HG03159 (cell line): ENCODE measurements at regions not wholly inside any gene's neighbourhood (a gene's known extent, or its start where the extent isn't known, plus 50 kb on each side); places are given as distances from the start of the nearest gene placed in this dataset.

Source experiments
- ATAC-seq: cut with Tn5 transposase; IDR thresholded peaks from one replicate; pipeline ENCODE4 v1.9.1; 2021; ENCODE audit warnings: mild to moderate bottlenecking, moderate library complexity; ENCODE audit not compliant: unreplicated experiment

- ATAC-seq = no peak
These were observed 370.2 kb downstream of the EN1 start for GRCh38 chr2:118477111-118477862.

- no peak for ATAC-seq
These were observed 371.7 kb downstream of the EN1 start for GRCh38 chr2:118475622-118476205.

GRCh38 chr2:118474541-118474920, 372.9 kb downstream of the EN1 start:
- no peak for ATAC-seq

GRCh38 chr2:118473846-118474540, 373.5 kb downstream of the EN1 start:
- ATAC-seq = no peak

GRCh38 chr2:118473241-118473640, 374.2 kb downstream of the EN1 start:
- no peak for ATAC-seq

GRCh38 chr2:118470297-118470696, 377.2 kb downstream of the EN1 start:
- no peak for ATAC-seq

- ATAC-seq = no peak
These were observed 378.3 kb downstream of the EN1 start for GRCh38 chr2:118469103-118469502.

GRCh38 chr2:118464546-118465265, 376.4 kb downstream of the INSIG2 start:
- ATAC-seq = no peak

GRCh38 chr2:118464046-118464445, 375.8 kb downstream of the INSIG2 start:
- ATAC-seq = no peak

- ATAC-seq = no peak
These were observed 372.2 kb downstream of the INSIG2 start for GRCh38 chr2:118460425-118460824.

- no peak for ATAC-seq
These were observed 371.2 kb downstream of the INSIG2 start for GRCh38 chr2:118459426-118459825.

GRCh38 chr2:118457951-118458350, 369.7 kb downstream of the INSIG2 start:
- ATAC-seq = no peak

GRCh38 chr2:118449401-118449800, 361.1 kb downstream of the INSIG2 start:
- ATAC-seq = no peak

GRCh38 chr2:118443596-118443995, 355.3 kb downstream of the INSIG2 start:
- ATAC-seq = no peak

- no peak for ATAC-seq
These were observed 354.8 kb downstream of the INSIG2 start for GRCh38 chr2:118442996-118443553.

- ATAC-seq = no peak
These were observed 353.8 kb downstream of the INSIG2 start for GRCh38 chr2:118442046-118442445.

GRCh38 chr2:118440404-118441098, 352.3 kb downstream of the INSIG2 start:
- ATAC-seq = no peak

- no peak for ATAC-seq
These were observed 349.2 kb downstream of the INSIG2 start for GRCh38 chr2:118437501-118437900.

- ATAC-seq = no peak
These were observed 343.7 kb downstream of the INSIG2 start for GRCh38 chr2:118431997-118432396.

GRCh38 chr2:118431586-118431985, 343.3 kb downstream of the INSIG2 start:
- ATAC-seq = no peak

- ATAC-seq = no peak
These were observed 342.9 kb downstream of the INSIG2 start for GRCh38 chr2:118431165-118431517.
